ENCODE measurements at regions not wholly inside any gene's neighbourhood (a gene's known extent, or its start where the extent isn't known, plus 50 kb on each side); places are given as distances from the start of the nearest gene placed in this dataset.
"Not testable (repeated sequence)": the region's sequence is repeated elsewhere in the genome, so short reads cannot be mapped to it uniquely, and the experiment has no call there.

DNA sequence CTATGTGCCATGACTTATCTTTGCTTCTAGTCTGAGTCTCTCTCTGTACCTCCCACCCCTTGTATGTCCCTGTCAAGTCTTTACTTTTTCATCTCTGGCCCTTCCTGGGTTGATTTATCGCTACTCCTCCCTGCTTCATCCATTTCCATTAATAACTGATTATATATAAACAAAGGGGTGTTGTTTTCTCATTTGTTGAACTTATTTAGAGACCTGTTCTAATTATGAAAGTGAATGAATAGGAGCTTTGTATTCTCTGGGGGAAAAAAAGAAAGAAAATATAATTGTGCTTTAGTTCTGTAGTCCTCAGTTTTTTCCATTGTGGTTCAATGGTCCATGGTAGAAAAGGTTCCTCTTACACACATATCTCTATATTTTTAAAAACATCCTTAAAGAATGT is 328.9 kb upstream of the PPP2R3A start:
- no peak for DNase-seq (ENCODE audit: low read depth)

DNA sequence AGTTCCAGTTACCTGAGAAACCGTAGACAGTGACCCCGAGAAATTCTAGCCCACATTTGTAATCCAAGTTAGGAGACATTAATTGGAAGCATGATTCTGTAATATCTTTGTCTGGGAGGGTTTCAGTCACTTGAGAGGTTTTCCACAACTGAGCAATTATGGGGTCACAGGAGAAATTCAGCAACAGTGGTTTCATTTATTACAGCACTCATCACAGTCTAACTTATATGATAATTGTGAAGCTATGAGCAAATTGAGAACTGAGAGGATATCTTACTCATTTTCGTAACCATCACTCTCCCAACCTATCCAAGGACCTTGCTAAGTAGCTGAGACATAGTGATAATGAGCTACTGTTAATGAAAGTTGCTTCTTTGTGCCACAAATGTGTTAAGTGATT is 328.5 kb upstream of the PPP2R3A start:
- no peak for DNase-seq (ENCODE audit: low read depth)

DNA sequence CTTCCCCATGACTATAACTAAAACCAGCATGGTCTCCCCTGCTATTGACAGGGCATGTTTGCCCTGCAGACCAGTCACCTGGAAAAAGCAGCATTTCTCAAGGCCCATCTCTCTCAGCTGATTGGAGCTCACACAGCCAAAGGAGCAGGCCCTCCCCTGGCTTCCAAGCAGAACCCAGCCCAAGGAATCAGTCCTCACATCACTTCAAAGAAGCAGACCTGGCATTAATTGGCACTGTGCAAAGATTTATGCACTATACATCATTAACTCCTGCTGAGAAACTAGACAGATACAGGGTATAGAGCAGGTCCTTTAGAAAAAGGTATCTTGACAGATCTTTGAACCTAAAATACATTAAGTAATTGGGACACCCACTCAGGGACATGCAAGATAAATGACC is 323.8 kb upstream of the PPP2R3A start:
- no peak for DNase-seq (ENCODE audit: low read depth)

DNA sequence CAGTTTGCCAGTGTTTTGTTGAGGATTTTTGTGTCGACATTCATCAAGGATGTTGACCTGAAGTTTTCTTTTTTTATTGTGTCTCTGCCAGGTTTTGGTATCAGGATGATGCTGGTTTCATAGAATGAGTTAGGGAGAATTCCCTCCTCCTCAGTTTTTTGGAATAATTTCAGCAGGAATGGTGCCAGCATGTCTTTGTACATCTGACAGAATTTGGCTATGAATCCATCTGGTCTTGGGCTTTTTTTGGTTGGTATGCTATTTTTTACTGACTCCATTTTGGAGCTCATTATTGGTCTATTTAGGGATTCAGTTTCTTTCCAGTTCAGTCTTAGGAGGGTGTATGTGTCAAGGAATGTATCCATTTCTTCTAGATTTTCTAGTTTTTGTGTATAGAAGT is 320.0 kb upstream of the PPP2R3A start:
- no peak for DNase-seq (ENCODE audit: low read depth)

DNA sequence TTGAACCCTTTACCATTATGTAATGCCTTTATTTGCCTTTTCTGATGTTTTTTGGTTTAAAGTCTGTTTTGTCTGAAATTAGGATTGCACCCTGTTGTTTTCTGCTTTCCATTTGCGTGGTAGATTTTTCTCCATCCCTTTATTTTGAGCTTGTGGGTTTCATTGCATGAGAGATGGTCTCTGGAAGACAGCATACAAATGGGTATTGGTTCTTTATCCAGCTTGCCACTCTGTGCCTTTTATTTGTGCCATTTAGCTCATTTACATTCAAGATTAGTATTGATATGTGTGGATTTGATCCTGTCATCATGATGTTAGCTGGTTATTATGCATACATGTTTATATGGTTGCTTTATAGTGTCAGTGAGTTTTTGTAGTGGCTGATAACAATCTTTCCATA is 318.7 kb upstream of the PPP2R3A start:
- no peak for DNase-seq (ENCODE audit: low read depth)

DNA sequence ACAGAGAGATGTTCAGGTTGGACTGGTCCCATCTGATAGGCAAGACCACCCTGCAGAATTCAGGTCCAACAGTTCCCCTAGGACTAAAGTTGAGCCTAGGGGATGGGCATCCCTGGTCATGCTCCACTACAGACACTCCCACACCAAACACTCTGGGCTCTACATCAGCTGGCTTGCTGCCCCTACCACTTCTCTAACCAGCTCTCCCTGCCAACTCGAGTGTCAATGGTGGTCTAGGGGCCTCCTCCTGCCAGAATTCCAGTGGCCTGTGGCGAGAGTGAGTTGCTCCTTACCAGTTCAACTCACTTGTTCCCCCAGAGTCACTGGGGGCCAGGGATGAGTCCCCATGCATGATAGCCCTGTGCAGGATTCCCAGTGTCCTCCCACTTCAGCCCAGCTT is 316.2 kb upstream of the PPP2R3A start:
- no peak for DNase-seq (ENCODE audit: low read depth)

DNA sequence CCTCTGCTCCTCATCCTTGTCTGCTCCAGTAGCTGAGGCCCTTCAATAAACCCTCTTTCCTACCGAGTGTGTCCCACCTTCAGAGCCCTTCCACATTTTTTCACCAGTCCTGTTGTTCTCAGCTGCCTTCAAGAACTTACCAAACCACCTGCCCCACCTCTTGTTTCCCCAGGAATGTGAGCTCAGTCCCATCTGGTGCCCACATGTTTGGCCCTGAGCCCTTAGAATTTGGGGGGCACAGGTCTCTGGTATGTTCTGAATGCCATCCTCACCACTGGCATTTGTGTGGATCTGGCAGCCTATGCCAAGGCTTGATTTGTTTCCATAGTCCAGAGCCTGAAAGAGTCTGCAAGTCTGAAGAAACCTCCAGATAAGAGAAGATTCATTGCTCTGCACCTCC is 315.2 kb upstream of the PPP2R3A start:
- DNase-seq (ENCODE audit: low read depth), result peak; percentile 15

DNA sequence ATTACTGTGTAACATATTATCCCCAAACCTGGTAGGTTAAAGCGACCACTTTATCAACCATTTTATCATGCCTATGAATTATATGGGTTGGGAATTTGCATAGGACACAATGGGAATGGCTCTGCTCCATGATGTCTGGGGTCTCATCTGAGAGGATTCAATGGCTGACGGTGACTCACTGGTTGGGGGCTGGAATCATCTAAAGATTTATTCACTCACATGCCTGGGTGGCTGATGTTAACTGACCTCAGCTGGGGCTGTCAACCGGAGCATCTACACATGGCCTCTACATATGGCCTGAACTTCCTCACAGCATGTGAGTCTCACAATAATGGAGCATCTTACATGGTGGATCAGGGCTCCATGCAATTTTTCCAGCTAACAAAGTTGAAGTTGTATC is 313.1 kb upstream of the PPP2R3A start:
- DNase-seq (ENCODE audit: low read depth), result no peak

DNA sequence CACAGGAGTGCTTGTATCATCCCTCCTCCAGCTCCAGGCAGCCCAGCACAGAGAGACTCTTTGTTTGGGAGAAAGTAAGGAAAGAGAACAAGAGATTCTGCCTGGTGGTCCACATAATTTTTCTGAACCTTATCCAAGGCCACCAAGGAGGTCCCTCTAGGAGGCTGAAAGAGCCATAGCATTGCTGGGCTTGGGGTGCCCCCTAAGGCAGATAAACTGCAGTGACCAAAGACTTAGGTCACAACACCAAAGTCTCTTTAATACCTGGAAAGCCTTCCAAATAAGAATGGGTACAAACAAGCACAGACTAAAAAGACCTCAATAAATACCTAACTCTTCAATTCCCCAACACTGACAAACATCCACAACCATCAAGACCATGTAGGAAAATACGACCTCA is 310.2 kb upstream of the PPP2R3A start:
- no peak for DNase-seq (ENCODE audit: low read depth)

DNA sequence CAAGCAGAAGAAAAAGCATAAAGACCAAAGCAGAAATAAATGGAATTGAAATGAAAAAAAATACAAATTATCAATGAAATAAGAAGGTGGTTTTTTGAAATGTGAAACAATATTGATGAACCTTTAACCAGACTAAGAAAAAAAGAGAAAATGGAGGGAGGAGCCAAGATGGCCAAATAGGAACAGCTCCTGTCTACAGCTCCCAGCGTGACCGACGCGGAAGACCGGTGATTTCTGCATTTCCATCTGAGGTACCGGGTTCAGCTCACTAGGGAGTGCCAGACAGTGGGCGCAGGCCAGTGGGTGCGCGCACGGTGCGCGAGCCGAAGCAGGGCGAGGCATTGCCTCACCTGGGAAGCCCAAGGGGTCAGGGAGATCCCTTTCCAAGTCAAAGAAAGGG is 307.1 kb upstream of the PPP2R3A start:
- not testable (repeated sequence) for DNase-seq (ENCODE audit: low read depth)

DNA sequence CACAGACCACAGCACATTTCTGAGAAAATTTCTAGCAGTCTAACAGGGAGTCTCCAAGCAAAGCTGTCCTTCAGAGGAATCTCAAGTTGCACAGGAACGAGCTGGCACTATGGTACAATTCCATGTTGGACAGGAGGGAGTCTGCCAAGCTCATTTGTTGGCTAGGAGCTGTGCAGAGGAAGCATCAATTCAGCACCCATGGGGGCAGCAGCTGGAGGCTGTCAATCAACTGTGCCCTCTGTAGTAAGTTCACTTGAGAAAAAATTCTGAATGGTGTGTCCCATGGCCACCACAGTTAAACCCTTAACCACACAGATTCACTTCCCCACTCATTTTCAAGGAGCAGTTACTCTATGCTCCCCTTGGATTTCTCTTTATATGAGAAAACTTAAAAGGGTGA is 298.5 kb upstream of the PPP2R3A start:
- no peak for DNase-seq (ENCODE audit: low read depth)

DNA sequence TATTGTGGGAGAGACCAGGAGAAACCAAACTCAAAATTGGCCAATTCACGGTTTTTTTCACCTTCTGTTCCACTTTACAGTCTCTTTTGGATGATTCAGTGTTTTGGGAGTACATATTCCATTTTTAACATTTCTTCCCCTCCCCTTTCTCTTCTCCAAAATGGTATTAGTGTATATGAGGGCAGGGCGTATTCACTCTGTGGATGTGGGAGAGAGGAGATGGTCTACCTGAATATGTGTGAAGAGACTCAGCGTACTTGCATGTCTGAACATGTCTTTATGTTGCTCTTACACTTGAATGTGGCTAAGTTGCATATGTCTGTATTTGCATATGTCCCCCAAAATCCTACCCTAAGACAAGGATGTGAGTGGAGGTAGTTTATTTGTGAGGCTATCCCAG is 291.0 kb upstream of the PPP2R3A start:
- no peak for DNase-seq (ENCODE audit: low read depth)

DNA sequence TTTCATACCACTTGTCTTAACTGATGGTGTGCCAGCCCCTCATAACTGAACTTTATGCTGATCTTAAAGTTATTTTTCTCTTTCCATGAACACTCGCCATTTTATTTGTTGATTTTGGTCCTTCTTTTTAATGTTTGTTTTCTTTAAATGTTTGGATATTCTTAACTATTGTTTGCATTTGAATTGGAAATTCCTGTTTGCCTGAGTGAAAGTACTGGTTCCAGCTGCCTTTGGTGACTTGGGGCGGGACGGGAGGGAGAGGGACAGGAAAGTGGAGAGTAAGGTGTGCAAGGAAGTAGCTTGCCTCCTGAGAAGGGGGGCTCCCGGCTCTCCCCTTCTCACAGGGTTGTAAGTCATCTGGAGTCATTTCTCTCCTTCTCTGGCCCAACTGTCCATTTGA is 287.1 kb upstream of the PPP2R3A start:
- DNase-seq (ENCODE audit: low read depth), result no peak

DNA sequence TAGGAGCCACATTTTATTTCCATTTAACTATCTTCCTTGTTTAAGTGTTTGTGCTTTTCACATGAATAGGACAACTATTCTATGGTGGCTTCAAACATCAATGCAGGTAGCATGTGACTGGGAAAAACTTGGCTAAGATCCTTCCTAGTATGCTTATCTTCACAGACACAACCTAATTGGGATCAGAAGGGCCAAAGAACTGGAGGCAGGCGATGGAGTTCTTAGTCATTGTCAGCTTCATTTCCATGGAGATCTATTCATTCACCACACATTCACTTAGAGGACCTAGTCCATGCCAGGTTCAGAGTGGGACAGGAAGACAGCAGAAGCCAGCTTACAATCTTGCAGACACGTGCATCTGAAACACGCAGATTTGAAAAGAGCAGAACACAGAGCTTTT is 277.5 kb upstream of the PPP2R3A start:
- DNase-seq (ENCODE audit: low read depth), result no peak

DNA sequence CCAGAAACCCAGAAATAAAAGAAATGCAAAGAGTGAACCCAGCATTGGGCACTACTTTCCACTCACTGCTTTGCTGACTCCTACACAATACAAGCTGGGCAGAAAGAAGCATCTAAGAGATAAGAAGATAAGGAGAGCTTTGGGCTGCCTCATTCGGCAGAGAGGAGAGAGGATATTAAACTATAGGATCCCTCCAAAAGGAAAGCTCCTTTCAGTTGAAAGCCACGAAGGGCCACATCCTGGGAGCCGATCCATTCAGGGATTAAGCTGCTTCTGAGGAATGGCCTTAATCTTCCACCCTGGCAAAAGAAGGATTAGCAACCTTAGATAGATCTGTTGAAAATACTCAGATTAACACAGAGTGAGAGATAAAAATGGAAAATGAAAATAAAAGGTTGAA is 274.9 kb upstream of the PPP2R3A start:
- no peak for DNase-seq (ENCODE audit: low read depth)

DNA sequence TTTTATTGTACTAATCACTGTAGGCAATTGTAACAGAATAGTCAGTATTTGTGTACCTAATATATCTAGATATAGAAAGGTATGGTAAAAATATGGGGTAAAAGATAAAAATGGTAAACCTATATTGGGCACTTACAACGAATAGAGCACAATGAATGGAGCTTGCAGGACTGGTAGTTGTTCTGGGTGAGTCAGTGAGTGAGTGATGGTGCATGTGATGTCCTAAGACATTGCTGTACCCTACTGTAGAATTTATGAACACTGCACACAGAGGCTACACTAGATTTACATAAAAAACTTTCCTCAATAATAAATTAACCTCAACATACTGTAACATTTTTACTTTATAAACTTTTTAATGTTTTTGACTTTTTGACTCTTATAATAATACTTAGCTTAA is 274.3 kb upstream of the PPP2R3A start:
- no peak for DNase-seq (ENCODE audit: low read depth)

DNA sequence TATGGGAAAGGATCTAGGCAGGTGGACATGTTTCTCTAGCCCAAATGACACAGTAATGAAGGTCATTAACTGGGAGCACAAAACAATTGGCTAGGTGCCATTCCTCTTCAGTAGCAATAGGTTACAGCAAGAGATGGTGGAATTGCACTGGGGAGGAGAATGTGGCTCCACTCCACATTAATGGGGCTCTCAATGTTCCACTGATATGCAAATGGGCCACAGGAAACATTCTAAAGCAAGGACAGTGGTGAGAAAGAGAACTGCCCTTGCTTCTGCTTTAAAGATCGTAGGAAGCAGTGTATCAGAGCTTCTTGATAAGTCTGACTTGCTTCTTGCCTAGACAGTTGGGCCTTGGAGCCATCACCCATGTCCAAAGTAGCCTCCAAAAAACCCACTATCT is 271.4 kb upstream of the PPP2R3A start:
- no peak for DNase-seq (ENCODE audit: low read depth)

DNA sequence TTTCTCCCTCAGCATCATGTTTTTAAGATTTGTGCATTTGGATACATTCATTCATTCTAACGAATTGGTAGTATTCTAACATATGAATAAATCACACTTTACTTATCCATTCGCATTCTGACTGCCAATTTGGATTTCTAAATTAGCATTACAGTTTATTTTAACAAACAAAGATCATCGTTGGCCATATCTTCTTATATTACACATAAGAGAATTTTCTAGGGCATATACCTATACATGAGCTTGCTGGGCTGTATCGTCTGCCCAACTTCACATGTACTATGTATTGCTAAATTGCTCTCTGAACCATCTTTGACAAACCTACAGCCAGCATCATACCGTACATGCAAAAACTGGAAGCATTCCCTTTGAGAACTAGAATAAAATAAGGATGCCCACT is 265.8 kb upstream of the PPP2R3A start:
- no peak for DNase-seq (ENCODE audit: low read depth)

DNA sequence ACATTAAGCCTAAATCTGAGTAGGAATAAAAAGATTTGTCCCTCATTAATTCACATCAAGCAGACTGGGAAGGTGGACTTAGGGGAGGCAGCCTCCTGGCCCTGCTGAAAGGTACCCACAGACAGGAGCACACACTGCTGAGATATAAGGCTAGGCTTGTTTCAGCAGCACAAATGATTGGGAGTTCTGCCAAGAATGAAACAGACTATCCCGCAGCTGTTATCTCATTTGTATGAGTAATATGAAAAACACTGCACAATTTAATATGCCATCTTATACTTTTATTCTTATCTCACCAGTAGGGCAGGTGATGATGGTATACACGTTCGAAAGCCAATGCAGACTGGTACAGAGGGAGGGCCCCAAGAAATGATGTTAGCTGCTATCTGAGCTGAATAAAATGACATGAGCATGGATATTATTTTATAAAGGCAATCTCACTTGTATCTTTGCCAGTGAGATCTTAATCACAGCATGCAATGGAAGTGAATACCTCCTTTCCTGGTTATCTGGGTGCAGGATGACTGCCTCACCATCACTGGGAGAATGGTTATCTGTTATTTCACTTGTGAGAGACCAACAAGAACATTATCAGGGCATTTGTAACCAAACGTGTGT is 258.7 kb upstream of the PPP2R3A start:
- DNase-seq (ENCODE audit: low read depth), result no peak

DNA sequence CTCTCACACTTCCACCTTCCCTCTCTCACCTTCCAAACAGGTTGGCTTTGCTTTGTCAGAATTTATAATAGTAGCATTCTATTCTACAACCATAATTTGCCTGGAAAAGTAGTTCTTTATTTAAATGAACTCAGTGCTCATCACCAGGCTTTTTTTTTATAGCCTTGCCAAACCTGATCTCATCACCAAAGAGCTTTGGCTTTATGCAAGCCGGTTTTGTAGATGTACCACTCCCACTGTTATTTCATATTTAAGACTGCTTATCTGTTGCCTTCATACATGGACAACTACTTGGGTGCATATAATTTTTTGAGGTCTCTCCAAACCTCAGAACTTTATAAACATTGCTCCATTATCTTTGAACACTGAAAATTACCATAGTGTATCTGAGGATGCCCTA is 246.1 kb upstream of the PPP2R3A start:
- no peak for DNase-seq (ENCODE audit: low read depth)

DNA sequence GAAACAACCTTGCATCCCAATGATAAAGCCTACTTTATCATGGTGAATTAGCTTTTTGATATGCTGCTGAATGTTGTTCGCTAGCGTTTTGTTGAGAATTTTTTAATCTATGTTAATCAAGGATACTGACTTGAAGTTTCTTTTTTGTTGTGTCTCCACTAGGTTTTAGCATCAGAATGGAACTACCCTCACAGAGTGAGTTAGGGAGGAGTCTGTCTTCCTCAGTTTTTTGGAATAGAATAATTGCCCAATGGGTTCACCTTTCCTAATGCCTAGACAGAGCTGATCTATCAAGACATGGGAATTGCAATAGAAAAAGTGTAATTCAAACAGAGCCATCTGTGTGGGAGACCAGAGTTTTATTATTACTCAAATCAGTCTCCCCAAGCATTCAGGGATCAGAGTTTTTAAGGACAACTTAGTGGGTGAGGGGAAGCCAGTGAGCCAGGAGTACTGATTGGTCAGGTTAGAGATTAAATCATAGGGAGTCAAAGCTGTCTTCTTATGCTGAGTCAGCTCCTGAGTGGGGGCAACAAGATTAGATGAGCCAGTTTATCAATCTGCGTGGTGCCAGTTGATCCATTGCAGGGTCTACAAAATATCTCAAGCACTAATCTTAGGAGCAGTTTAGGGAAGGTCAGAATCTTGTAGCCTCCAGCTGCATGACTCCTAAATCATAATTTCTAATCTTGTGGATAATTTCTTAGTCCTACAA is 237.4 kb upstream of the PPP2R3A start:
- no peak for DNase-seq (ENCODE audit: low read depth)

DNA sequence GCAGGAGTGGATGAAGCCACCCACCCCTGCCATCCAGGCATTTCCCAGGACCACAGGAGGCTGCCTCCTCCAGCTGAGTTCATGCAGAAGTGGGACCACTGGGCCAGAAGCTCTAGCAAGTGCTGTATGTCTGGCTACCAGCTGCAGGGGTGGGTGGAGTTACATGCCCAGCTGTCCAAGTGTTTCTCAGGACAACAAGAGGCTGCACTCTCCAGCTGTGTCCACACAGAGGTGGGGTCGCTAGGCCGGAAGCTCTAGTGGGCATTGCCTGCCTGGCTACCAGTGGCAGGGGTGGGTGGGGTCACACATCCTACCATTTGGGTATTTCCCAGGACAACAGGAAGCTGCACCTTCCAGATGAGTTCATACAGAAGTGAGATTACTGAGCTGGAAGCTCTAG is 234.0 kb upstream of the PPP2R3A start:
- DNase-seq (ENCODE audit: low read depth), result no peak

DNA sequence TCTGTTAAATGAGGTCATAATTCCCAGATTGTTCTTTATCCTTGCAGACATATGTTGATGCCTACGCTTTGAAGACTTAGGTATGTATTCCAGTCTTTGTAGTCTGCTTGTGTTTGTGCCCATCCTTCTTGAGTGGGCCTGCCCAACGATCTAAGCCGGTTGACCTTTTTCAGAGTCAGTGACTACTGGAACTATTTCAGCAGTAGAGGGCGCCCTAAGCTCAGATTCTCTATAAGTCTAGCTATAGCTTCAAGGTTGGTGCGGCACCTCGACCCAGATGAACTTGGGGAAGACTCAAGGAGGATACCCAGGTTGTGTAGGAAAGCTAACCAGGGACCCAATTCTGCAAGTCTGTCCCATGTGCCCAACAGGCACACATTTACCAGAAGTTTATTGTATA is 228.8 kb upstream of the PPP2R3A start:
- no peak for DNase-seq (ENCODE audit: low read depth)

DNA sequence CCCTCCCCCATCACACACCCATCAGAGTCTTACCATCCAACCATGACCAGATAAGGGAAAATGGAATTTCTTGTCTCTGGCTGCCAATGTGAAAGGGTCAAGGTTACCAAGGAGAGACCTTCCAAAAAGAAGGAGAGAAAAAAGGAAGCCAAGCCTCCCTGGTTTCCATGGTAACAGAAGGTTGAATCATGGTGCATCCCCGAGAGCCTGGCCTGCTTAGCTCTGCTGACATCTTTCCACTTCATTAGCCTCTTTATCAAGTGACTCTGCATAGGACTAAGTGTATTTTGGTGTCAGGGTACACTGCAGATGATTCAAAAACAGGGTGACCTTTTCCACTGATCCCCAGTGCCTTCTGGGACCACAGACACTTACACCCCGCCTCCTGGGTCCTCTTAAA is 225.7 kb upstream of the PPP2R3A start:
- DNase-seq (ENCODE audit: low read depth), result no peak

Measured in renal cortical epithelial cell (primary cell).